ENCODE measurements at regions not wholly inside any gene's neighbourhood (a gene's known extent, or its start where the extent isn't known, plus 50 kb on each side); places are given as distances from the start of the nearest gene placed in this dataset.

DNA sequence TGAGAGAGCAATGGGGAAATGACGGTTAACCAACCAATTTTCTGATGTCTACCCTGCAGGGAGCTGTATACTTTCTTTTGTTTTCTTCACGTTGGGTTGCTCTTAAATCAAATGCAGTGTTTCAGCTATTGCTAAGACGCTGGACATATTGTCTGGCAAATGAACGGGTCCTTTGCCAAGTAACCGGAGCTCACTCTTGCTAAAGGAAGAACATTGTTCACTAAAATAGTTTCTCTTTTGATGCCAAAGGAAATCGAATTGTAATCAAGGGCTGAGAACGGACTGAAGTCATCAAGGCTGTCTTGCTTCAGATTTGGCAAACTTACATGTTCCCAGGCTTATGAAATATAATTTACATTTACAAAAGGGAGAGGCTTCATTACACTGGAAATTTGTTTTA is 142.3 kb upstream of the ARGLU1 start:
- TF ChIP-seq EZH2 (IDR thresholded peaks at IDR 0.05) (no peak), POLR2AphosphoS5 (IDR thresholded peaks at IDR 0.05; ENCODE audit: borderline replicate concordance, low read depth, low read length) (no peak), FOXP2 (optimal IDR thresholded peaks at IDR 0.05; ENCODE audit: control extremely low read depth, extremely low read length, insufficient read depth) (no peak)

All from SK-N-MC (cell line).